DOHH2 (cell line): ENCODE measurements at regions not wholly inside any gene's neighbourhood (a gene's known extent, or its start where the extent isn't known, plus 50 kb on each side); places are given as distances from the start of the nearest gene placed in this dataset.

Source experiments
- H3F3A ChIP-seq: fragments of 200-600 bp; sonication (generic), shearing (Covaris generic); 2 replicates; pipeline ENCODE4 v1.6.0; 2016; ENCODE audit warnings: antibody characterized with exemption, mild to moderate bottlenecking; ENCODE audit not compliant: control insufficient read depth, insufficient read depth
- H3K27ac ChIP-seq: fragments of 200-600 bp; sonication (generic); 2 replicates; pipeline ENCODE4 v1.5.1; 2014; ENCODE audit warnings: low read depth, mild to moderate bottlenecking, low read length, moderate library complexity
- H3K27me3 ChIP-seq: fragments of 200-600 bp; sonication (generic); 2 replicates; pipeline ENCODE4 v1.6.1; 2014; ENCODE audit warnings: mild to moderate bottlenecking, low read length, mixed read lengths; ENCODE audit not compliant: control insufficient read depth
- H3K36me3 ChIP-seq: fragments of 200-600 bp; sonication (generic); 2 replicates; pipeline ENCODE4 v1.6.1; 2014; ENCODE audit warnings: mild to moderate bottlenecking, low read length, moderate library complexity, mixed read lengths; ENCODE audit not compliant: control insufficient read depth
- H3K4me1 ChIP-seq: fragments of 200-600 bp; sonication (generic); 2 replicates; pipeline ENCODE4 v1.6.1; 2014; ENCODE audit warnings: mild to moderate bottlenecking, low read length, mixed read lengths; ENCODE audit not compliant: control insufficient read depth
- H3K4me2 ChIP-seq: fragments of 200-600 bp; sonication (generic); 2 replicates; pipeline ENCODE4 v1.6.0; 2014; ENCODE audit warnings: mild to moderate bottlenecking, low read length, moderate library complexity
- H3K4me3 ChIP-seq: fragments of 200-600 bp; sonication (generic); 2 replicates; pipeline ENCODE4 v1.5.1; 2014; ENCODE audit warnings: mild to moderate bottlenecking, low read length, mixed read lengths
- H3K79me2 ChIP-seq: fragments of 200-600 bp; sonication (generic); 2 replicates; pipeline ENCODE4 v1.6.1; 2014; ENCODE audit warnings: mild to moderate bottlenecking, low read length, mixed read lengths; ENCODE audit not compliant: control insufficient read depth
- H3K9me2 ChIP-seq: fragments of 200-600 bp; sonication (generic); replicated peaks from 2 replicates; pipeline ENCODE4 v1.6.1; 2014; ENCODE audit warnings: mild to moderate bottlenecking, low read length, mixed read lengths; ENCODE audit not compliant: control insufficient read depth
- H3K9me3 ChIP-seq: fragments of 200-600 bp; sonication (generic); 2 replicates; pipeline ENCODE4 v1.6.1; 2014; ENCODE audit warnings: antibody characterized with exemption, low read length, mixed read lengths; ENCODE audit not compliant: control insufficient read depth, insufficient read depth
- H4K20me1 ChIP-seq: fragments of 200-600 bp; sonication (generic); 2 replicates; pipeline ENCODE4 v1.6.0; 2014; ENCODE audit warnings: low read depth, mild to moderate bottlenecking, antibody characterized with exemption, low read length, moderate library complexity; ENCODE audit not compliant: control insufficient read depth, insufficient read depth
- EZH2phosphoT487 ChIP-seq: fragments of 200-600 bp; sonication (generic); IDR thresholded peaks from 2 replicates; pipeline ENCODE4 v1.6.1; 2017; ENCODE audit warnings: borderline replicate concordance, mild to moderate bottlenecking, antibody characterized with exemption, low read length, moderate library complexity, mixed read lengths
- TF ChIP-seq, protein P1 (sequence below): fragments of 200-600 bp; sonication (generic); IDR thresholded peaks from one replicate; pipeline ENCODE4 v1.5.1; 2014; ENCODE audit warnings: antibody characterized with exemption, mild to moderate bottlenecking, low read depth, low read length; ENCODE audit not compliant: poor library complexity, severe bottlenecking

DNA sequence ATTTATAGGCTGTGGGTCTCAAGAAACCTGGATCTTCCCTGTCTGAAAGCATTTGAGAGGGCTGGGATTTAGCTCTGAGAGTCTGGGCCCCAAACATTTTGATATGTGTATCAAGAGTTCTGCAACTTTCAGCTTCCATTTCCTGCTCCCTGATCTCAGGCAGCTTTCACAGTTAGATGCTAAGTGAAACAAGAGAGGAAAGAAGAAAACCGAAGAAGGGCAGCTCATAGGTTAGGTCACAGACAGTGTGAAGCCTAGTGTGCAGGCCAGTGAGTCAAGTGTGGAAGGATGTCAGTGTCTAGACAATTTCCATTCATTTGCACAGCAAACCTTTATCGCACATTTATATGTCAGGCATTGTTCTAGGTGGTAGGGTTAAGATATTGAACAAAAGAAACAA is 173.6 kb upstream of the PROK2 start:
- TF ChIP-seq, protein P1, sequence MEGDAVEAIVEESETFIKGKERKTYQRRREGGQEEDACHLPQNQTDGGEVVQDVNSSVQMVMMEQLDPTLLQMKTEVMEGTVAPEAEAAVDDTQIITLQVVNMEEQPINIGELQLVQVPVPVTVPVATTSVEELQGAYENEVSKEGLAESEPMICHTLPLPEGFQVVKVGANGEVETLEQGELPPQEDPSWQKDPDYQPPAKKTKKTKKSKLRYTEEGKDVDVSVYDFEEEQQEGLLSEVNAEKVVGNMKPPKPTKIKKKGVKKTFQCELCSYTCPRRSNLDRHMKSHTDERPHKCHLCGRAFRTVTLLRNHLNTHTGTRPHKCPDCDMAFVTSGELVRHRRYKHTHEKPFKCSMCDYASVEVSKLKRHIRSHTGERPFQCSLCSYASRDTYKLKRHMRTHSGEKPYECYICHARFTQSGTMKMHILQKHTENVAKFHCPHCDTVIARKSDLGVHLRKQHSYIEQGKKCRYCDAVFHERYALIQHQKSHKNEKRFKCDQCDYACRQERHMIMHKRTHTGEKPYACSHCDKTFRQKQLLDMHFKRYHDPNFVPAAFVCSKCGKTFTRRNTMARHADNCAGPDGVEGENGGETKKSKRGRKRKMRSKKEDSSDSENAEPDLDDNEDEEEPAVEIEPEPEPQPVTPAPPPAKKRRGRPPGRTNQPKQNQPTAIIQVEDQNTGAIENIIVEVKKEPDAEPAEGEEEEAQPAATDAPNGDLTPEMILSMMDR: no peak
- TF ChIP-seq EZH2phosphoT487: no peak
- Histone ChIP-seq H3K4me1 (peaks cover 15% of the 10 kb centered on the region), H3K9me3 (no peaks in the 10 kb centered on the region), H3K9me2 (no peaks in the 10 kb centered on the region), H3K4me2 (no peak overlapping the region), H3K79me2 (no peaks in the 10 kb centered on the region), H3F3A (no peaks in the 10 kb centered on the region), H3K4me3 (no peak overlapping the region), H3K27me3 (peaks cover 4% of the 10 kb centered on the region; the same call in 1 of the 2 replicates), H4K20me1 (no peaks in the 10 kb centered on the region), H3K36me3 (no peaks in the 10 kb centered on the region), H3K27ac (no peak overlapping the region)

DNA sequence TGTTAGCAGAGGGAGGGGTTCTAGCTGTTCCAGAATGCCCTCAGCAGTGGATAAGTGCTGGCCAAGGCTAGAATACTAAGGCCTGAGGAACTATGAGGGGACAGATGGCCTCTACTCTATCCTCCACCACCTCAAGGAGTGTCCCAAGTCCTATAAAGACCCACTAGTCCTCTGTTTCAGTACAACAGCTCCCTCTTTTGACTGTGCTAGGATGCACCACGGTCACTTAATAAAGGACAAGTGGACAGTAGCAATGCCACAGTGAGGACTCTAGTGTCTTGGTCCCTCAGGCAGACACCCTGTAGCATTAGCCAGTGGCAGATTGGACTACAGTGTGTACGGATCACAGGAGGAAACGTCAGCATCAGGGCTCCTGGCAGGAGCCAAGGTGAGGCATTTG is 171.8 kb upstream of the PROK2 start:
- no peak overlapping the region for H3K4me3 ChIP-seq
- no peaks in the 10 kb centered on the region for H3F3A ChIP-seq
- H3K79me2 ChIP-seq: no peaks in the 10 kb centered on the region
- H3K36me3 ChIP-seq: no peaks in the 10 kb centered on the region
- H3K27ac ChIP-seq: no peak overlapping the region
- no peaks in the 10 kb centered on the region for H4K20me1 ChIP-seq
- H3K9me2 ChIP-seq: no peaks in the 10 kb centered on the region
- H3K4me1 ChIP-seq: peaks cover 15% of the 10 kb centered on the region
- no peaks in the 10 kb centered on the region for H3K9me3 ChIP-seq
- H3K4me2 ChIP-seq: no peak overlapping the region
- no peak for TF ChIP-seq EZH2phosphoT487
- TF ChIP-seq, protein P1: no peak
- peaks cover 8% of the 10 kb centered on the region; the same call in 1 of the 2 replicates for H3K27me3 ChIP-seq

DNA sequence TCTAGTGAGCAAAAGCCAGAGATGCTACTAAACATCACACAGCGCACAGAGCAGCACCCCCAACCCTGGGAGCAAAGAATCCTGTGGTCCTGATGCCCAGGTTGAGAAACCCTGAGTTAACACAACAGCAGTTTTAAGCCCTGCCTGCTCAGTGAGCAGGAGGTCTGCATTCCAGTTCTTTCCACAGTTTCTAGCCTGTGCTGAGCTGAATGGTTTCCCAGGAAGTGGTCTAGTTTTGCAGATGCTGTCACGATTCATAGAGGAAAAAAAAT is 171.1 kb upstream of the PROK2 start:
- no peaks in the 10 kb centered on the region for H4K20me1 ChIP-seq
- H3K4me2 ChIP-seq: no peak overlapping the region
- H3F3A ChIP-seq: no peaks in the 10 kb centered on the region
- no peaks in the 10 kb centered on the region for H3K36me3 ChIP-seq
- peaks cover 8% of the 10 kb centered on the region; the same call in 1 of the 2 replicates for H3K27me3 ChIP-seq
- no peak overlapping the region for H3K27ac ChIP-seq
- no peak overlapping the region for H3K4me3 ChIP-seq
- no peaks in the 10 kb centered on the region for H3K9me3 ChIP-seq
- TF ChIP-seq, protein P1: no peak
- no peak for TF ChIP-seq EZH2phosphoT487
- H3K4me1 ChIP-seq: peaks cover 15% of the 10 kb centered on the region
- no peaks in the 10 kb centered on the region for H3K79me2 ChIP-seq
- no peaks in the 10 kb centered on the region for H3K9me2 ChIP-seq
